Nephron progenitor cell (in vitro differentiated cells): ENCODE measurements at regions not wholly inside any gene's neighbourhood (a gene's known extent, or its start where the extent isn't known, plus 50 kb on each side); places are given as distances from the start of the nearest gene placed in this dataset.

ENCODE experiments used
- DNase-seq: peaks from one replicate; pipeline ENCODE4 v3.0.0; 2021
- H3K27ac Mint-ChIP-seq: 2 replicates; pipeline ENCODE4 v1.8.0; 2021; ENCODE audit warnings: mild to moderate bottlenecking, moderate library complexity, mixed read lengths
- H3K27me3 Mint-ChIP-seq: 2 replicates; pipeline ENCODE4 v1.8.0; 2021; ENCODE audit warnings: mild to moderate bottlenecking, low read depth, mixed read lengths; ENCODE audit not compliant: poor library complexity
- H3K36me3 Mint-ChIP-seq: 2 replicates; pipeline ENCODE4 v1.8.0; 2021; ENCODE audit warnings: low read depth, mixed read lengths
- H3K4me1 Mint-ChIP-seq: 2 replicates; pipeline ENCODE4 v1.8.0; 2021; ENCODE audit warnings: mixed read lengths
- H3K4me3 Mint-ChIP-seq: 2 replicates; pipeline ENCODE4 v1.8.0; 2021; ENCODE audit warnings: mild to moderate bottlenecking, moderate library complexity, mixed read lengths
- H3K9me3 Mint-ChIP-seq: 2 replicates; pipeline ENCODE4 v1.8.0; 2021; ENCODE audit warnings: mild to moderate bottlenecking, moderate library complexity, mixed read lengths
- CTCF ChIP-seq: fragments of 200-600 bp; sonication (generic); IDR thresholded peaks from 2 replicates; pipeline ENCODE4 v1.5.0; 2021; ENCODE audit warnings: antibody characterized with exemption

- Mint-ChIP-seq H3K9me3 (no peaks in the 10 kb centered on the region), H3K4me1 (no peaks in the 10 kb centered on the region), H3K27ac (no peak overlapping the region), H3K36me3 (no peaks in the 10 kb centered on the region), H3K4me3 (no peak overlapping the region), H3K27me3 (peaks cover 3% of the 10 kb centered on the region)
- no peak for TF ChIP-seq CTCF
- no peak for DNase-seq
These were observed 228.3 kb downstream of the MFSD1 start for GRCh38 chr3:159030138-159030670.

- Mint-ChIP-seq H3K4me1 (no peaks in the 10 kb centered on the region), H3K9me3 (no peaks in the 10 kb centered on the region), H3K27me3 (peaks cover 3% of the 10 kb centered on the region), H3K27ac (no peak overlapping the region), H3K4me3 (no peak overlapping the region), H3K36me3 (no peaks in the 10 kb centered on the region)
- no peak for TF ChIP-seq CTCF
- no peak for DNase-seq
These were observed 229.2 kb downstream of the MFSD1 start for GRCh38 chr3:159030886-159031679.

GRCh38 chr3:159032311-159032710 lies 230.5 kb downstream of the MFSD1 start:
- Mint-ChIP-seq H3K9me3 (no peaks in the 10 kb centered on the region), H3K4me3 (no peak overlapping the region), H3K4me1 (no peaks in the 10 kb centered on the region), H3K27ac (no peak overlapping the region), H3K27me3 (peaks cover 3% of the 10 kb centered on the region), H3K36me3 (no peaks in the 10 kb centered on the region)
- DNase-seq = no peak
- no peak for TF ChIP-seq CTCF

GRCh38 chr3:159038405-159038804 lies 236.6 kb downstream of the MFSD1 start:
- Mint-ChIP-seq H3K27me3 (peaks cover 2% of the 10 kb centered on the region), H3K4me3 (no peak overlapping the region), H3K4me1 (no peaks in the 10 kb centered on the region), H3K9me3 (no peaks in the 10 kb centered on the region), H3K36me3 (no peaks in the 10 kb centered on the region), H3K27ac (no peak overlapping the region)
- DNase-seq = no peak
- TF ChIP-seq CTCF = no peak

DNA sequence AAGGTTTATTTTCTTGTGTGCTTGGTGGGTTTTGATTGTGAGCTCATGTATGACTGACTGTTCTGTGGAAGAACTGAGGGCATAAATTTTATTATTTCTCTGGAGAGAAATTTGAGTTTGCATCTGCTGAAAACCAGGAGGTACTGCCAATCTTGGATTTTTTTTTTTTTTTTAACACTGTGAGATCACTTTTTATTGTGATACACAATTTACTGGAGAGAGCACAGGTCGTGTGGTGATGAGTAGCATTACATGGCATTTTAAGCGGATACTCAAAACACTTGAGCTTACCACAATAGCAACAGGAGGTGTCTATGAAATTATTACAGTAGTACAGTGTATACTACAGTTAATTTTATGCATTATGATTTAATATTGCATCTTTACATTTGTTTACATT lies 237.4 kb downstream of the MFSD1 start:
- Mint-ChIP-seq H3K36me3 (no peaks in the 10 kb centered on the region), H3K4me1 (no peaks in the 10 kb centered on the region), H3K27me3 (peaks cover 4% of the 10 kb centered on the region), H3K9me3 (no peaks in the 10 kb centered on the region), H3K27ac (no peak overlapping the region), H3K4me3 (no peak overlapping the region)
- no peak for DNase-seq
- no peak for TF ChIP-seq CTCF
